NCI-H345 (cell line): ENCODE measurements at regions not wholly inside any gene's neighbourhood (a gene's known extent, or its start where the extent isn't known, plus 50 kb on each side); places are given as distances from the start of the nearest gene placed in this dataset.
"Not testable (repeated sequence)": the region's sequence is repeated elsewhere in the genome, so short reads cannot be mapped to it uniquely, and the experiment has no call there.

ENCODE experiments used
- DNase-seq: peaks from one replicate; lab custom pipeline; 2025; lab: John Stamatoyannopoulos, UW

- DNase-seq, result not testable (repeated sequence)
These were observed 183.0 kb downstream of the HACE1 start for GRCh38 chr6:104676679-104677078.

- DNase-seq, result not testable (repeated sequence)
These were observed 184.6 kb downstream of the HACE1 start for GRCh38 chr6:104675161-104675560.

GRCh38 chr6:104673078-104673477 is 186.6 kb downstream of the HACE1 start:
- DNase-seq, result not testable (repeated sequence)

GRCh38 chr6:104671591-104671891 is 188.2 kb downstream of the HACE1 start:
- DNase-seq, result not testable (repeated sequence)

GRCh38 chr6:104670834-104671590 is 188.7 kb downstream of the HACE1 start:
- not testable (repeated sequence) for DNase-seq

GRCh38 chr6:104669483-104669882 is 190.2 kb downstream of the HACE1 start:
- DNase-seq, result no peak

- DNase-seq, result no peak
These were observed 203.5 kb downstream of the HACE1 start for GRCh38 chr6:104656235-104656634.

- DNase-seq, result no peak
These were observed 205.9 kb downstream of the HACE1 start for GRCh38 chr6:104653781-104654180.

- no peak for DNase-seq
These were observed 211.4 kb downstream of the HACE1 start for GRCh38 chr6:104648347-104648746.

- DNase-seq, result no peak
These were observed 214.9 kb downstream of the HACE1 start for GRCh38 chr6:104644848-104645247.

GRCh38 chr6:104642871-104643270 is 216.8 kb downstream of the HACE1 start:
- no peak for DNase-seq

- no peak for DNase-seq
These were observed 219.0 kb downstream of the HACE1 start for GRCh38 chr6:104640761-104641160.

- no peak for DNase-seq
These were observed 219.5 kb downstream of the HACE1 start for GRCh38 chr6:104640150-104640700.

- no peak for DNase-seq
These were observed 220.1 kb downstream of the HACE1 start for GRCh38 chr6:104639668-104640067.

GRCh38 chr6:104638841-104639290 is 220.9 kb downstream of the HACE1 start:
- no peak for DNase-seq

- DNase-seq, result no peak
These were observed 226.6 kb downstream of the HACE1 start for GRCh38 chr6:104633125-104633524.

GRCh38 chr6:104632588-104632987 is 227.1 kb downstream of the HACE1 start:
- DNase-seq, result no peak

GRCh38 chr6:104630955-104631354 is 228.8 kb downstream of the HACE1 start:
- DNase-seq, result no peak

- DNase-seq, result no peak
These were observed 229.2 kb downstream of the HACE1 start for GRCh38 chr6:104630522-104630921.

GRCh38 chr6:104629826-104630225 is 229.9 kb downstream of the HACE1 start:
- DNase-seq, result no peak

- no peak for DNase-seq
These were observed 234.2 kb downstream of the HACE1 start for GRCh38 chr6:104625536-104625935.

- no peak for DNase-seq
These were observed 236.5 kb downstream of the HACE1 start for GRCh38 chr6:104623052-104623690.

- no peak for DNase-seq
These were observed 238.3 kb downstream of the HACE1 start for GRCh38 chr6:104621396-104621795.
